Ectodermal cell (in vitro differentiated cells): ENCODE measurements at regions not wholly inside any gene's neighbourhood (a gene's known extent, or its start where the extent isn't known, plus 50 kb on each side); places are given as distances from the start of the nearest gene placed in this dataset.

ENCODE experiments used
- H3K27ac ChIP-seq: 2 replicates; pipeline ENCODE4 v1.7.0; 2013; ENCODE audit warnings: mild to moderate bottlenecking, low read depth, low read length; ENCODE audit not compliant: insufficient read depth, poor library complexity, severe bottlenecking
- H3K27me3 ChIP-seq: 2 replicates; pipeline ENCODE4 v1.7.0; 2013; ENCODE audit warnings: mild to moderate bottlenecking, low read length; ENCODE audit not compliant: insufficient read depth, control insufficient read depth, poor library complexity, severe bottlenecking
- H3K36me3 ChIP-seq: one replicate; pipeline ENCODE4 v1.7.0; 2013; ENCODE audit warnings: low read length; ENCODE audit not compliant: control insufficient read depth, insufficient read depth
- H3K4me1 ChIP-seq: one replicate; pipeline ENCODE4 v1.7.0; 2013; ENCODE audit warnings: low read length; ENCODE audit not compliant: control insufficient read depth, insufficient read depth
- H3K4me3 ChIP-seq: 2 replicates; pipeline ENCODE4 v1.7.0; 2013; ENCODE audit warnings: low read depth, low read length, control low read depth; ENCODE audit not compliant: insufficient read depth
- H3K9me3 ChIP-seq: 2 replicates; pipeline ENCODE4 v1.7.0; 2013; ENCODE audit warnings: mild to moderate bottlenecking, low read length, moderate library complexity; ENCODE audit not compliant: control insufficient read depth
- WGBS, 2 experiments: methylation state at CpG; one replicate each; pipeline ENCODE4 v1.1.7; 2013; ENCODE audit warnings: missing lambda C conversion rate in 2 of 2; 5-methylcytosine and 5-hydroxymethylcytosine counted together

- peaks cover 16% of the 10 kb centered on the region for H3K4me1 ChIP-seq
- no peak overlapping the region for H3K27ac ChIP-seq
- WGBS, 2 experiments = 58 to 66% methylated on average over 4 to 5 of the region's 5 CpGs
These were observed 59.0 kb upstream of the PDZRN3 start for GRCh38 chr3:73683706-73684105.

GRCh38 chr3:73681610-73682009, 56.9 kb upstream of the PDZRN3 start:
- H3K4me3 ChIP-seq = no peak overlapping the region
- H3K27ac ChIP-seq = no peak overlapping the region
- WGBS, 2 experiments = 90 to 96% methylated on average over 4 to 6 of the region's 6 CpGs

More at GRCh38 chr3:73683706-73684105, 59.0 kb upstream of the PDZRN3 start:
- Histone ChIP-seq H3K27me3 (no peaks in the 10 kb centered on the region), H3K9me3 (no peaks in the 10 kb centered on the region), H3K36me3 (no peaks in the 10 kb centered on the region), H3K4me3 (no peak overlapping the region)

GRCh38 chr3:73681198-73681597, 56.5 kb upstream of the PDZRN3 start:
- 75 to 83% methylated on average over 1 of the region's 1 CpG for WGBS, 2 experiments
- Histone ChIP-seq H3K36me3 (no peaks in the 10 kb centered on the region), H3K4me1 (peaks cover 16% of the 10 kb centered on the region), H3K4me3 (no peak overlapping the region), H3K27me3 (no peaks in the 10 kb centered on the region), H3K9me3 (no peaks in the 10 kb centered on the region), H3K27ac (no peak overlapping the region)

More at GRCh38 chr3:73681610-73682009, 56.9 kb upstream of the PDZRN3 start:
- Histone ChIP-seq H3K9me3 (no peaks in the 10 kb centered on the region), H3K36me3 (no peaks in the 10 kb centered on the region), H3K27me3 (no peaks in the 10 kb centered on the region), H3K4me1 (peaks cover 16% of the 10 kb centered on the region)

- Histone ChIP-seq H3K27me3 (no peaks in the 10 kb centered on the region), H3K27ac (no peak overlapping the region), H3K9me3 (no peaks in the 10 kb centered on the region), H3K4me3 (no peak overlapping the region), H3K36me3 (no peaks in the 10 kb centered on the region), H3K4me1 (peaks cover 16% of the 10 kb centered on the region)
- 90 to 94% methylated on average over 7 to 8 of the region's 8 CpGs for WGBS, 2 experiments
These were observed 55.8 kb upstream of the PDZRN3 start for GRCh38 chr3:73680391-73681095.

- Histone ChIP-seq H3K4me3 (no peak overlapping the region), H3K27ac (no peak overlapping the region), H3K27me3 (no peaks in the 10 kb centered on the region), H3K36me3 (no peaks in the 10 kb centered on the region), H3K9me3 (no peaks in the 10 kb centered on the region), H3K4me1 (peaks cover 8% of the 10 kb centered on the region)
- WGBS, 2 experiments = 92 to 93% methylated on average over 7 of the region's 7 CpGs
These were observed 52.7 kb upstream of the PDZRN3 start for GRCh38 chr3:73677336-73678024.
